PC-9 (cell line): ENCODE measurements at regions not wholly inside any gene's neighbourhood (a gene's known extent, or its start where the extent isn't known, plus 50 kb on each side); places are given as distances from the start of the nearest gene placed in this dataset.

Experiments
- CTCF ChIP-seq: fragments of 200-600 bp; sonication (generic); conservative IDR thresholded peaks from 2 replicates; pipeline ENCODE4 v1.6.1; 2017; ENCODE audit warnings: mixed run types, antibody characterized with exemption, mild to moderate bottlenecking, moderate library complexity
- EZH2 ChIP-seq: fragments of 200-600 bp; sonication (generic); IDR thresholded peaks from 2 replicates; pipeline ENCODE4 v1.8.0; 2017; ENCODE audit warnings: antibody characterized with exemption, low read depth

DNA sequence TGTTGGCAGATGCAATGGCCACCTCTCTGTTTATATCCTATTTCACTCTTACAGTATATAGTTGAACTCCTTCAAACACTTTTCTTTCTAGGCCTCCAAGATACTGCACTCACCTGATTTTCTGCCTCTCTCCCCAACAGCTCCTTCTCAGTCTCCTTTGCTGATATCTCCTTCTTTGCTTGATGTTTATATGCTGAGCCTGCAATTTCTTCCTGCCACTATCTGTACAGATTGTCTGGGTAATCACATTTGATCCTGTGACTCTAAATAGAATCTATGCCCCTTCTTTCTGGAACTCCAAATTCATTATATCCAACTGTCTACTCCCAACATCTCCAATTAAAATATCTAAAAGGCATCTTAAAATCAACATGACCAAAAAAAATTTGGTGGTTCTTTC, 165.5 kb upstream of the PFN2 start:
- TF ChIP-seq CTCF (no peak), EZH2 (no peak)
